Glutamatergic neuron (in vitro differentiated cells): ENCODE measurements at regions not wholly inside any gene's neighbourhood (a gene's known extent, or its start where the extent isn't known, plus 50 kb on each side); places are given as distances from the start of the nearest gene placed in this dataset.

Experiments
- DNase-seq: peaks from one replicate; pipeline ENCODE4 v3.0.0; 2022
- H3K27ac Mint-ChIP-seq: one replicate; pipeline ENCODE4 v1.8.0; 2020; ENCODE audit warnings: mild to moderate bottlenecking, mixed read lengths, inconsistent platforms; ENCODE audit not compliant: unreplicated experiment
- H3K27me3 Mint-ChIP-seq: one replicate; pipeline ENCODE4 v1.8.0; 2020; ENCODE audit warnings: mild to moderate bottlenecking, moderate library complexity, mixed read lengths, inconsistent platforms; ENCODE audit not compliant: unreplicated experiment
- H3K36me3 Mint-ChIP-seq: one replicate; pipeline ENCODE4 v1.8.0; 2020; ENCODE audit warnings: mild to moderate bottlenecking, mixed read lengths, inconsistent platforms; ENCODE audit not compliant: unreplicated experiment
- H3K4me1 Mint-ChIP-seq: one replicate; pipeline ENCODE4 v1.8.0; 2020; ENCODE audit warnings: mild to moderate bottlenecking, low read depth, mixed read lengths, inconsistent platforms; ENCODE audit not compliant: unreplicated experiment
- H3K4me3 Mint-ChIP-seq: one replicate; pipeline ENCODE4 v1.8.0; 2020; ENCODE audit warnings: mild to moderate bottlenecking, mixed read lengths, inconsistent platforms; ENCODE audit not compliant: unreplicated experiment
- H3K9me3 Mint-ChIP-seq: one replicate; pipeline ENCODE4 v1.8.0; 2020; ENCODE audit warnings: mild to moderate bottlenecking, moderate library complexity, mixed read lengths, inconsistent platforms; ENCODE audit not compliant: unreplicated experiment
- CTCF ChIP-seq: fragments of 200-600 bp; sonication (generic); IDR thresholded peaks from one replicate; pipeline ENCODE4 v1.5.0; 2021; ENCODE audit not compliant: partially characterized antibody, unreplicated experiment

GRCh38 chr10:63718421-63718820 lies 197.2 kb downstream of the REEP3 start:
- peaks cover 58% of the 10 kb centered on the region for H3K4me1 Mint-ChIP-seq
- no peak for DNase-seq
- no peak for TF ChIP-seq CTCF
- H3K4me3 Mint-ChIP-seq, result peak overlapping the region; percentile 23
- peak overlapping the region; percentile 53 for H3K27ac Mint-ChIP-seq
- H3K27me3 Mint-ChIP-seq, result peaks cover 7% of the 10 kb centered on the region
- H3K36me3 Mint-ChIP-seq, result no peaks in the 10 kb centered on the region
- peaks cover 12% of the 10 kb centered on the region for H3K9me3 Mint-ChIP-seq

GRCh38 chr10:63719226-63719856 lies 198.1 kb downstream of the REEP3 start:
- no peak for TF ChIP-seq CTCF
- Mint-ChIP-seq H3K27me3 (peaks cover 8% of the 10 kb centered on the region), H3K4me1 (peaks cover 62% of the 10 kb centered on the region), H3K27ac (no peak overlapping the region), H3K9me3 (peaks cover 9% of the 10 kb centered on the region), H3K36me3 (no peaks in the 10 kb centered on the region), H3K4me3 (no peak overlapping the region)
- DNase-seq, result no peak

GRCh38 chr10:63720072-63720537 lies 198.9 kb downstream of the REEP3 start:
- DNase-seq, result peak; percentile 31
- Mint-ChIP-seq H3K27ac (no peak overlapping the region), H3K27me3 (peaks cover 8% of the 10 kb centered on the region), H3K4me1 (peaks cover 59% of the 10 kb centered on the region), H3K4me3 (no peak overlapping the region), H3K36me3 (no peaks in the 10 kb centered on the region), H3K9me3 (peaks cover 9% of the 10 kb centered on the region)
- TF ChIP-seq CTCF, result peak; percentile 96

- peaks cover 8% of the 10 kb centered on the region for H3K27me3 Mint-ChIP-seq
- no peaks in the 10 kb centered on the region for H3K36me3 Mint-ChIP-seq
These were observed 199.5 kb downstream of the REEP3 start for GRCh38 chr10:63720676-63721075.

More at GRCh38 chr10:63720676-63721075, 199.5 kb downstream of the REEP3 start:
- Mint-ChIP-seq H3K4me3 (no peak overlapping the region), H3K27ac (peak overlapping the region; percentile 36), H3K9me3 (peaks cover 9% of the 10 kb centered on the region), H3K4me1 (peaks cover 59% of the 10 kb centered on the region)
- TF ChIP-seq CTCF, result no peak
- no peak for DNase-seq
